ENCODE measurements at regions not wholly inside any gene's neighbourhood (a gene's known extent, or its start where the extent isn't known, plus 50 kb on each side); places are given as distances from the start of the nearest gene placed in this dataset.

DNA sequence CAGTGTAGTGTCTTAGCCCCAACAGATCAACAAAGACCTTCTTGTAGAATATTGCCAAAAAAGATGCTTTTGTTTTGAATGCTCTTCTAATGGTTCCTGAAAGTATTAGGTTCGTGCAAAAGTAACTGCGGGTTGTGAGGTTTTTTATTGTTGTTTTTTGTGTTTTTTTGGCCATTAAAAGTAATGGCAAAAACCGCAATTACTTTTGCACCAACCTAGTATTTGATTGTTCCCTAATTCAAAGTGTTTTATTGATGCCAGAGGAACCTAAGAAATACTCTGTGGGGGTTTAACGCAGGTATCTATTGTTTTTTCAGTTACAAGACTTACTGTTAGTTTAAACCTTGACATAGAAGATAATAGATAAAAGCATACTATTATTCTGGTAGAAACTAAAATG, 150.8 kb upstream of the DAAM1 start:
- ATAC-seq (ENCODE audit: low FRiP score) (no peak), DNase-seq (ENCODE audit: low spot score) (no peak)
- TF ChIP-seq, protein P1, sequence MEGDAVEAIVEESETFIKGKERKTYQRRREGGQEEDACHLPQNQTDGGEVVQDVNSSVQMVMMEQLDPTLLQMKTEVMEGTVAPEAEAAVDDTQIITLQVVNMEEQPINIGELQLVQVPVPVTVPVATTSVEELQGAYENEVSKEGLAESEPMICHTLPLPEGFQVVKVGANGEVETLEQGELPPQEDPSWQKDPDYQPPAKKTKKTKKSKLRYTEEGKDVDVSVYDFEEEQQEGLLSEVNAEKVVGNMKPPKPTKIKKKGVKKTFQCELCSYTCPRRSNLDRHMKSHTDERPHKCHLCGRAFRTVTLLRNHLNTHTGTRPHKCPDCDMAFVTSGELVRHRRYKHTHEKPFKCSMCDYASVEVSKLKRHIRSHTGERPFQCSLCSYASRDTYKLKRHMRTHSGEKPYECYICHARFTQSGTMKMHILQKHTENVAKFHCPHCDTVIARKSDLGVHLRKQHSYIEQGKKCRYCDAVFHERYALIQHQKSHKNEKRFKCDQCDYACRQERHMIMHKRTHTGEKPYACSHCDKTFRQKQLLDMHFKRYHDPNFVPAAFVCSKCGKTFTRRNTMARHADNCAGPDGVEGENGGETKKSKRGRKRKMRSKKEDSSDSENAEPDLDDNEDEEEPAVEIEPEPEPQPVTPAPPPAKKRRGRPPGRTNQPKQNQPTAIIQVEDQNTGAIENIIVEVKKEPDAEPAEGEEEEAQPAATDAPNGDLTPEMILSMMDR (IDR thresholded peaks at IDR 0.05) = no peak

DNA sequence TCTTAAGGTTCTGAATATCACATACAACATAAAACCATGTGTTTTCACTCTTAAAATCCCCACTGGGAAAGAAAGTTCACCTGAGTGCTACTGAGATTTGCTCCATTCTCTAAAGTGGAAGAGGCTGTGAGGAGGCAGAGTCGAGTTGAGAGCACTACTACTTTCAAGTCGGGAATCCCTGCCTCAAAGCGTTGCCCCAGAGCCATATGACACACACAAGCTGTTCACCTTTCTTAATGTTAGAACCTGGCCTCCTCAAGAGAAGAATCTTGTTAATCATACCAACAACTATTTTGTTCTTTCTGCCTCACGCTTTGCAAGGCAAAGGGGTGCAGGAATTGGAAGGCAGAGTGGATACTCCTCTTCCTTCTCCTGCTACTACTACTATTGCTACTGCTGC, 149.7 kb upstream of the DAAM1 start:
- ATAC-seq (ENCODE audit: low FRiP score) (no peak), DNase-seq (ENCODE audit: low spot score) (no peak)
- TF ChIP-seq, protein P1 (IDR thresholded peaks at IDR 0.05) = no peak

DNA sequence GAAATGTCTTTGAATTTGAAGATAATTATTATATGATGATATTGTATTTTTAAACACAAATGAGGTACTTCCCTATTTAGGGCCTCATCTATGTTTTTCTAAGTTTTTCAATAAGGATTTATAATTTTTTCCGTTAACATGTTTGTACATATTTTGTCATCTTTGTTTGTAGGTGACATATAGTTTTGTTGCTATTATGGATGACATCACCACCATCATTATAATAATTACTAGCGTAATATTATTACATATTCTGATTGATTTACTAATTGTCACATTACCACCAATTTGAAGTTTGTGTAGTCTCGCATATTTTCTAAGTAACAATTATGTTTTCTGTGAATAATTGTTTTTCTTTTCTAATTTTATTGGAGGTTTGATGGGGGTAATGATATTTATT, 147.2 kb upstream of the DAAM1 start:
- no peak for ATAC-seq (ENCODE audit: low FRiP score)
- no peak for DNase-seq (ENCODE audit: low spot score)
- TF ChIP-seq, protein P1 (IDR thresholded peaks at IDR 0.05) = no peak

DNA sequence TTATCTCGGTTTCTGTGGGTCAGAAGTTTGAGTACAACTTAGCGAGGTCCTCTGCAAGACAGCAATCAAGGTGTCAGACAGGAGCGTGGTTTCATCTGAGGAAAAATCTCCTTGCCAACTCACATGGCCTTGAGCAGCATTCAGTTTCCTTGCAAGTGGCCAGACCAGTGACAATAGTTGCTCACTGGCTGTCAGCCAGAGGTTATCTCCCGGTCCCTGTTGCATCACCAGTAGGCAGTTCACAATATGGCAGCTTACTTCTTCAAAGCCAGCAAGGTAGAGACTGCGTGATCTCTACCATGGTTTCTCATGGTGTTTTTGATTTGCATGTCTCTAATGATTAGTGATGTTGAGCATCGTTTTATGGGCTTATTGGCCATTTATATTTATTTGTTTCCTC, 143.8 kb upstream of the DAAM1 start:
- ATAC-seq (ENCODE audit: low FRiP score) (no peak), DNase-seq (ENCODE audit: low spot score) (no peak)
- TF ChIP-seq, protein P1 (IDR thresholded peaks at IDR 0.05) = no peak

DNA sequence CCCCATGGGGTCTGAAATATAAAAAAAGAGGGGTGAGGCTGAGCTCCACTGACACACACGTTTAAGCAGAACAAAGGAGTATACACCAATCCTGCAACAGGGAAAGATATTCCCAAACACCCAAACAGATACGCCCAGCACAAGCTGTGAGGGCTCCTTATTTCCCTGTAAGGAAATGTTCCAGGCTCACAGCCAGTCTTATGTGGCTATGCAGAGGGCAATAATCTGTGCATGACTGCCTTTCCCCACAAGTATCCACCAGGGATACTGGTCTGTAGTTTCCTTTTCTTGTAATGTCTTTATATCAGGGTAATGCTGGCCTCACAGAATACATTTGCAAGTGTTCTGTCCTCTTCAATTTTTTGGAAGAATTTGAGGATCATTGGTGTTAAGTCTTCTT, 141.7 kb upstream of the DAAM1 start:
- TF ChIP-seq, protein P1 (IDR thresholded peaks at IDR 0.05) = no peak
- ATAC-seq (ENCODE audit: low FRiP score) (no peak), DNase-seq (ENCODE audit: low spot score) (no peak)

DNA sequence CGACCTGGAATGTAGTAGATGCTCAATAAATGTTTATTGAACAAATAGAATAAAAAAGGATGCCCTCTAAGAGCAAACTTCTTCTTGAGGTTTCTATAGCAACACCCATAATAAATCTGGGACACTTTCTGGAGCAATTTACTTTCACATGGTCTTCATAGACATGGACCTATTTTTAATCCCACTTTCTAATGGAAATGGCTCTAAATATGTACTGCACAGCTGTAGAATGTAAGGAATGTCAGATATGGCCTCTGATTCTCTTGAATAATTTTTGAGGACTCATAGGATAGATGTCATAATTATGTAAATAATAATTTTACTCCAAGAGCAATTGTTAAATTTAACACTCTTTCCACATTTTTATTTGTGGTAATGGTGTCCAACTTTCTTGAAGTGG, 133.5 kb upstream of the DAAM1 start:
- TF ChIP-seq, protein P1 (IDR thresholded peaks at IDR 0.05) = no peak
- ATAC-seq (ENCODE audit: low FRiP score) = no peak
- DNase-seq (ENCODE audit: low spot score) = no peak

DNA sequence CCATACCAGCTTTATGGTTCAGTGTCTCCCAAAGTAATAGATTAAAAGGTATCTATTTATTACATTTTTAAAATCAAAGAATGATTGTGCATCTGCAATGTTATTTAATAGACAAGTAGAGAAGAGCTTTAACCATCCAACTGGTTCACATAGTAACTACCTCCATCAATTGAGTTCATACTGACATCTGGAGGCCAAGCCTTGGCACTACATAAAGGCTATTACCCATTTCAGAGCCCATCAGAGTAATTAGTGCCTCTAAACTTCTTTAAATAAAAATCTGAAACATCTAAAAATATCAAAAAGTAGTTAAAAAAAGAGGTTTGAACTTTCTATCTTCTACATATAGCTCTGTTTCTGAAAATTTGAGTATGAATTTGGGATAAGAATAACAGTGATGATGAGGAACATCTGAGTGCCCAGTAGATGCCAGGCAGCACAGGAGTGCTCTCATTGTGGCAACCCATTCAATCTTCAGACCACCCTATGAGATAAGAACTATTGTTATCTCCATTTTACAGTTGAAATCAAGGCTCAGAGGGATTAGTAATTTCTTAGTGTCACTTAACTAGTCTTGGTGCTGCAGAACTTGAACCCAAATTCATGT, 132.9 kb upstream of the DAAM1 start:
- DNase-seq (ENCODE audit: low spot score) (no peak), ATAC-seq (ENCODE audit: low FRiP score) (no peak)
- TF ChIP-seq, protein P1 (IDR thresholded peaks at IDR 0.05) = no peak

All from omental fat pad (tissue), 3 donors.